Skeletal muscle tissue (tissue), 3 donors: ENCODE measurements at regions not wholly inside any gene's neighbourhood (a gene's known extent, or its start where the extent isn't known, plus 50 kb on each side); places are given as distances from the start of the nearest gene placed in this dataset.

ENCODE experiments used
- H3K27ac ChIP-seq: one replicate; pipeline ENCODE4 v1.7.0; 2013; ENCODE audit warnings: mild to moderate bottlenecking, low read depth, low read length, inconsistent platforms
- H3K27me3 ChIP-seq, 3 donors: one replicate each; pipeline ENCODE4 v1.7.0; 2013; ENCODE audit warnings: low read length in 3 of 3; ENCODE audit not compliant: control insufficient read depth in 3 of 3, insufficient read depth in 3 of 3
- H3K36me3 ChIP-seq, 3 donors: one replicate each; pipeline ENCODE4 v1.7.0; 2013; ENCODE audit warnings: low read length in 3 of 3; ENCODE audit not compliant: control insufficient read depth in 3 of 3, insufficient read depth in 3 of 3
- H3K4me1 ChIP-seq, 3 donors: one replicate each; pipeline ENCODE4 v1.7.0; 2013; ENCODE audit warnings: low read length in 3 of 3, mild to moderate bottlenecking in 3 of 3; ENCODE audit not compliant: control insufficient read depth in 3 of 3, insufficient read depth in 3 of 3
- H3K4me3 ChIP-seq, 3 donors: one replicate each; pipeline ENCODE4 v1.7.0; 2013; ENCODE audit warnings: low read length in 3 of 3
- H3K9ac ChIP-seq, 3 donors: one replicate each; pipeline ENCODE4 v1.7.0; 2013; ENCODE audit warnings: low read length in 3 of 3, mild to moderate bottlenecking in 3 of 3, moderate library complexity in 2 of 3, low read depth in 1 of 3
- H3K9me3 ChIP-seq, 3 donors: one replicate each; pipeline ENCODE4 v1.7.0; 2013; ENCODE audit warnings: low read length in 3 of 3; ENCODE audit not compliant: control insufficient read depth in 3 of 3
- donor health status: Osteomylitis.

DNA sequence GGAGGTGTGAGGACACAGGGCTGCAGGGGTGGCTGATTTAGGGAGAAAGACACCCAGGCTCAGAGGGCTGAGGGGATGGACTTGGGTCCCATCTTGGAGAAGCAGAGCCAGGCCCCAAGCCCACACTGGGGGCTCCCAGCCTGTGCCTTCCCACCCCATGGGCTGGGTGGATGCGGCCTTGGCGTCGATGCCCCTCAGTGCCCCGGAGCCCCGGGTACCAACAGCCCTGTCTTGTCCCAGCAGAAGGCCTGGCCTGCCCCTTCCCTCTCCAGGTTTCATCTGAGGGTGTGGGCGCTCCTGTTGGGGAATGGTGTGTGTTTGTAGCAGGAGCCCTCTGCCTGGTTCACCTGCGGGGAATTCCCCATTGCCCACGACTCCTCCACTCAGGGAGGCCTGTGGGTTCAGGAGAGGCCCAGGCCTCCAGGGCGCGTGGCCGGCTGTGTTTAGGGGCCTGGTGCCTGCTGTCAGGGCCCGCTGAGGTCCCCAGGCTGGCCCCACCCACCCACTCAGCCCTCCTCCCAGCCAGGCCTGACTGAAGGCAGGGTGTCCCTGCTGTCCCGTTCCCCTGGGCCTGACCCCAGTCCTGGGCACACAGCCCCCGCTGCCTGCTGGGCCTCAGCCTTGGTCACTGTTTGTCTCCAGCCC, 51.1 kb upstream of the BEGAIN start:
- no peaks in the 10 kb centered on the region for H3K36me3 ChIP-seq
- peaks cover 5 to 17% (median 6%) of the 10 kb centered on the region in 3 donors for H3K27me3 ChIP-seq
- H3K4me3 ChIP-seq: no peak overlapping the region
- no peaks in the 10 kb centered on the region for H3K4me1 ChIP-seq
- H3K27ac ChIP-seq: no peak overlapping the region
- no peak overlapping the region for H3K9ac ChIP-seq
- H3K9me3 ChIP-seq: no peaks in the 10 kb centered on the region

DNA sequence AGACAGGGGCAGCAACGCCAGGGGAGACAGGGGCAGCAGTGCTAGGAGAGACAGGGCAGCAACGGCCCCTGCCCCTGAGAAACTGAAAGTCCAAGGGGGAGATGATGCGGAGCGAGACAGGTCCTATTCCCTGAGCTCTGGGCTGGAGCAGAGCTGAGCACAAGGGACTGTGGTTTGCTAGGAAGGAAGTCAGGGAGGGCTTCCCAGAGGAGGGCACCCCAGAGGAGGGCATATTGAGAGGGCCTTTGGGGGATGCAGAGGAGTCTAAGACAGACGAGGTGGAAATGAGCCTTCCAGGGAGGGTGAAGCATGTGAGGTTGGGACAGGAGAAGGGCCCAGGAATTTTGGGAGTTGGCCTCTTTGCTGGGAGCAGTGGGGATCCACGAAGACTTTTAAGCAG, 52.1 kb upstream of the BEGAIN start:
- H3K9me3 ChIP-seq: no peaks in the 10 kb centered on the region
- H3K27me3 ChIP-seq: peaks cover under 1 to 16% (median 3%) of the 10 kb centered on the region in 3 donors
- no peaks in the 10 kb centered on the region for H3K4me1 ChIP-seq
- no peak overlapping the region for H3K27ac ChIP-seq
- no peak overlapping the region for H3K4me3 ChIP-seq
- H3K9ac ChIP-seq: no peak overlapping the region
- no peaks in the 10 kb centered on the region for H3K36me3 ChIP-seq

DNA sequence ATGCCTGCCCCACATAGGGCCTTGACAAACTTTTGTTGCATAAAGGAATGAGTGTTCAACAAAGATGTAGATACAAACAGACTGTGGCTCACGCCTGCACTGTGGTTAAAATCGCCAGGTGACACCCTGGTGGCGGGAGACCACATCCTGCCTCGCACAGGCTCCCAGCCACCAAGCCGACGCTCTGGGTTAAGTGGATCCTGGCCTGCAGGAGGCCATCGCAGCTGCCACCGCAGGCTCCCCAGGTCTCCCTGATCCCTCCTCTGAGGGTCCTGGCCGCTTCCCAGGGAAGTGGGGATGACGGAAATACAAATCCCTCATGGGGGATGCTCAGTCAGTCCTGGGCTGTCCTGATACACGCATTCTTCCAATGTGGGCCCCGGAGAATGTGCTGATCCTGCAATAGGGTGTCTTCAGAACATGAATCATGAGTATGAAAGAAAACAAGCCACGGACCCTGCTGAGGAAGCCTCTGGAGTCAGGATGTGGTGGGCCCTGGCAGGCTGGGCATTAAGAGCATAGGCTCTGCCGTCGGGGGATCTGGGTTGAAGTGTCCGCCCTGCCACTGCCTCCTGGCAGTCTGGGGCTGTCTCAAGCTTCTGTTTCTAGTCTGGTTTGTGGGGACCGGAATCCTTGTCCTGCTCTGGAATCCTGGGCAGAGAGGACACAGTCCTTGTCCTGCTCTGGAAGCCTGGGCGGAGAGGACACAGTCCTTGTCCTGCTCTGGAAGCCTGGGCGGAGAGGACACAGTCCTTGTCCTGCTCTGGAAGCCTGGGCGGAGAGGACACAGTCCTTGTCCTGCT, 53.5 kb upstream of the BEGAIN start:
- Histone ChIP-seq H3K4me3 (no peak overlapping the region), H3K4me1 (peaks cover 3 to 4% (median 4%) of the 10 kb centered on the region in 3 donors), H3K9me3 (no peaks in the 10 kb centered on the region), H3K27me3 (peaks cover 0 to 13% (median 2%) of the 10 kb centered on the region in 3 donors), H3K36me3 (no peaks in the 10 kb centered on the region), H3K9ac (no peak overlapping the region), H3K27ac (no peak overlapping the region)

DNA sequence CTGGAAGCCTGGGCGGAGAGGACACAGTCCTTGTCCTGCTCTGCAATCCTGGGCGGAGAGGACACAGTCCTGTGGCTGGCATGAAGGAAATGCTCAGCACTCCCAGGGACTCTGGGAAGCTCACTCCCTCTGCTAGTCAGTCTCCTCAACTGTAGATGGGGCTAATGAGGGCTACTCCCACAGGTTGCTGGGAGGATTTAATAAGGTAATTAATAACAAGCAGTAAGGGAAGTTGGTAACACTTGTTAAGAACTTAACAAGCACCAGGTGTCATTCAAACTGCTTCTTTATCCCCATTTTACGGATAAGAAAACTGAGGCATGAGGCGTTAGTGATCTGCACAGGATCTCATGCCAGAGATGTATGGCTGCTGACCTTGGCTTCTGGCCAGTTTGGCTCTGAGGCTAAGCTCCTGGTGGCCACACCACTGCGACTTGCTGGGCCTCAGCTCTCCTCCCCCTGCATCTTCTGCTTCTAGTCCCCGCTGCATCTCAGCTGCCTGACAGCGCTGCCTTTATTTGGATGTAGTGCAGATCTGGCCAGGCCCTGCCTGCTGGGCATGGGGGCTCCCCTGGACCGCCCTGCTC, 54.1 kb upstream of the BEGAIN start:
- no peak overlapping the region for H3K9ac ChIP-seq
- peaks cover 0 to 10% (median 5%) of the 10 kb centered on the region in 3 donors for H3K27me3 ChIP-seq
- no peaks in the 10 kb centered on the region for H3K36me3 ChIP-seq
- H3K9me3 ChIP-seq: no peaks in the 10 kb centered on the region
- H3K27ac ChIP-seq: no peak overlapping the region
- H3K4me1 ChIP-seq: peaks cover 3 to 4% (median 4%) of the 10 kb centered on the region in 3 donors
- no peak overlapping the region for H3K4me3 ChIP-seq

DNA sequence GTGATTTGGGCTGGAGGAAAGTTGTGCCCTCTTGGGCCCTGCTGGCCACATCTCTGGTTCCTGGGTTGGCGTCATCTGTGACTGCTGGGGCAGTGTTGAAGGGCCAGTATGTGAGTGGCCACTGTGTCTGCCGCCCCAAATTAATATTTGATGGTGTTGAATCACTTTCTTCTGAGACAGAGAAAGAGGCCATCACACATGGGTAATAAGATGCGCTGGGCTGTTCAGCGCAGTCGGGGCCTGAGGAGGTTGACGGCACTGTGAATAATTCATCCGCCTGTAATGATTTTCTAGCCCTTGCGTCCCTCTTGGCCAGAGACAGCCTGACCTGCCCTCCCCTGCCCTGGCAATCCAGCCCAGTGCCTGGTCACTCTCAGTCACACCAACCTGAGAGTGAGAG, 56.2 kb upstream of the BEGAIN start:
- Histone ChIP-seq H3K4me3 (no peak overlapping the region), H3K4me1 (peaks cover 3 to 4% (median 4%) of the 10 kb centered on the region in 3 donors), H3K36me3 (no peaks in the 10 kb centered on the region), H3K9me3 (no peaks in the 10 kb centered on the region), H3K9ac (no peak overlapping the region), H3K27ac (no peak overlapping the region), H3K27me3 (peaks cover 0 to 7% (median 5%) of the 10 kb centered on the region in 3 donors)

GRCh38 chr14:100644383-100644782, 57.2 kb upstream of the BEGAIN start:
- Histone ChIP-seq H3K27me3 (peaks cover 0 to 7% (median 5%) of the 10 kb centered on the region in 3 donors), H3K9me3 (no peaks in the 10 kb centered on the region), H3K9ac (no peak overlapping the region), H3K36me3 (no peaks in the 10 kb centered on the region), H3K27ac (no peak overlapping the region), H3K4me3 (no peak overlapping the region), H3K4me1 (peaks cover 3 to 4% (median 4%) of the 10 kb centered on the region in 3 donors)

DNA sequence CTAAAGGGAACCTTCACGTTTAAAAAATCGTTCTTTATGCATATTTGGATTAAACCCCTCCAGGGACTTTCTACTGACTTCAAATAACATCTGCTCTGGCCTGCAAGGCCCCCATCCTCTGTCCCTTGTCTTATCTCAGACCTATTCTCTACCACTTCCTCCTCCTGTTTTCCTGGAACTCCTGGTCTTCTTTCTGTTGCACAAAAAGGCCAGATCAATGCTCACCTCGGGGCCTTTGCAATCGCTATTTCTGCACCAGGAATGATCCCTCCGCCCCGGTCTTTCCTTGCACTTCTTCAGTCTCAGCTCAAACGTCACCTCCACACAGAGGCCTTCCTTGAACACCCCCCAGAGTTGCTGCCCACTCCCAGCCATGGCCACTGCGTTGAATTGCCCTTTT, 57.6 kb upstream of the BEGAIN start:
- H3K9me3 ChIP-seq: no peaks in the 10 kb centered on the region
- no peak overlapping the region for H3K9ac ChIP-seq
- peaks cover 3 to 4% (median 4%) of the 10 kb centered on the region in 3 donors for H3K4me1 ChIP-seq
- no peak overlapping the region for H3K27ac ChIP-seq
- H3K36me3 ChIP-seq: no peaks in the 10 kb centered on the region
- no peak overlapping the region for H3K4me3 ChIP-seq
- peaks cover 0 to 7% (median 5%) of the 10 kb centered on the region in 3 donors for H3K27me3 ChIP-seq

- peaks cover 3 to 4% (median 4%) of the 10 kb centered on the region in 3 donors for H3K4me1 ChIP-seq
- H3K36me3 ChIP-seq: no peaks in the 10 kb centered on the region
- H3K27me3 ChIP-seq: peaks cover 0 to 7% (median 5%) of the 10 kb centered on the region in 3 donors
- H3K4me3 ChIP-seq: no peak overlapping the region
- H3K9ac ChIP-seq: no peak overlapping the region
- no peak overlapping the region for H3K27ac ChIP-seq
- no peaks in the 10 kb centered on the region for H3K9me3 ChIP-seq
Measured at GRCh38 chr14:100645196-100645981, 58.2 kb upstream of the BEGAIN start.

- Histone ChIP-seq H3K27ac (no peak overlapping the region), H3K36me3 (no peaks in the 10 kb centered on the region), H3K27me3 (peaks cover 0 to 5% (median 4%) of the 10 kb centered on the region in 3 donors), H3K9ac (no peak overlapping the region), H3K4me3 (no peak overlapping the region), H3K9me3 (no peaks in the 10 kb centered on the region), H3K4me1 (peaks cover 3 to 4% (median 4%) of the 10 kb centered on the region in 3 donors)
Measured at GRCh38 chr14:100645982-100646314, 58.7 kb upstream of the BEGAIN start.
